Heart left ventricle (tissue), 13 donors: ENCODE measurements at regions not wholly inside any gene's neighbourhood (a gene's known extent, or its start where the extent isn't known, plus 50 kb on each side); places are given as distances from the start of the nearest gene placed in this dataset.

ENCODE experiments used
- POLR2A ChIP-seq, 2 donors: fragments of 450-650 bp; IDR thresholded peaks; one replicate each; pipeline ENCODE4 v1.6.1; 2017; ENCODE audit warnings: antibody characterized with exemption in 2 of 2, mild to moderate bottlenecking in 2 of 2, moderate library complexity in 2 of 2
- TF ChIP-seq, protein P1 (sequence below), 12 donors: fragments of 200-600 bp; sonication (generic) in 4 of 12; IDR thresholded peaks; one replicate each; pipeline versions ENCODE4 v1.5.0 to v1.8.0; 2018 to 2022; ENCODE audit warnings: antibody characterized with exemption in 12 of 12, mild to moderate bottlenecking in 5 of 12
- donor health status: ischemic (EF 13 %, LVEDD 7.1; RV severe dilation, severe dysfunction).
- donor health status: DM: no; HTN: yes; CAD: no.
- donor health status: DM: no; HTN: no; CAD: no.
- donor health status: ischemic (EF 25% LVEDD 6.9; RV normal size, moderate dysfunction).
- donor health status: ischemic (EF 25% LVEDD 5.7; RV mildly dilated, moderate dysfunction).
- donor health status: ischemic (EF 35%, LVEDD 5.7; RV mildly dilated, moderate dysfunction).
- donor health status: nonischemic (EF 11% LVEDD 7.7; RV severe dilation, severe dysfunction).
- donor health status: DM: yes; HTN: yes; CAD: no.
- donor health status: PGD.
- donor health status: ischemic (EF 29% LVEDD 5.4; RV normal size, mild dysfunction).
- donor health status: nonischemic (EF 23%, LVEDD 6.1; RV moderate dilation, normal function).

DNA sequence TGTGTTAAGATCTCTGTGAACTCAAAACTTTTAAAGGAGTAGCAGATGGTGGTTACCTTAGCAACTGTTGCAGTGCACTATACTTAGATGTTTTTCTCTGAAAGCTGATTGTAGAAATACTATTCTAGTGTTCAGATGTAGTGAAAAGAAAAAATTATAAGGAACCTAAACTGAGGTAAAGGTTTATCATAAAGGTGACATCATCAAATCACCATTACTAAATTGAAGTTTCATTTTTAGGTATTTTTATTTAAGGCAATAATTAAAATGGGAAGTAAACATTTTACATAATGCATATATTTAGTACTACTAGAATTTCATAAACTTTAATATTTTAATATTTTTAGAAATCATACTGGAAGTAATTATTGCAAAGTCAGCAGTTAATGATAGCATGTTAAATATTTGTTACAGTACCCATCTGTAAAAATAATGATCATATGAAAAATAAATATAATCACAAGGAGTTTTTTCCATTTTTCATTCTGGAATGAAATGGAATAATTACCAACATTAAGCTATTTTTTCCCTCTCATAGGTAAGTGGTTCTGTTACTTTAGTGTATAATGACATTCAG, 141.1 kb upstream of the NAV3 start:
- TF ChIP-seq, protein P1, sequence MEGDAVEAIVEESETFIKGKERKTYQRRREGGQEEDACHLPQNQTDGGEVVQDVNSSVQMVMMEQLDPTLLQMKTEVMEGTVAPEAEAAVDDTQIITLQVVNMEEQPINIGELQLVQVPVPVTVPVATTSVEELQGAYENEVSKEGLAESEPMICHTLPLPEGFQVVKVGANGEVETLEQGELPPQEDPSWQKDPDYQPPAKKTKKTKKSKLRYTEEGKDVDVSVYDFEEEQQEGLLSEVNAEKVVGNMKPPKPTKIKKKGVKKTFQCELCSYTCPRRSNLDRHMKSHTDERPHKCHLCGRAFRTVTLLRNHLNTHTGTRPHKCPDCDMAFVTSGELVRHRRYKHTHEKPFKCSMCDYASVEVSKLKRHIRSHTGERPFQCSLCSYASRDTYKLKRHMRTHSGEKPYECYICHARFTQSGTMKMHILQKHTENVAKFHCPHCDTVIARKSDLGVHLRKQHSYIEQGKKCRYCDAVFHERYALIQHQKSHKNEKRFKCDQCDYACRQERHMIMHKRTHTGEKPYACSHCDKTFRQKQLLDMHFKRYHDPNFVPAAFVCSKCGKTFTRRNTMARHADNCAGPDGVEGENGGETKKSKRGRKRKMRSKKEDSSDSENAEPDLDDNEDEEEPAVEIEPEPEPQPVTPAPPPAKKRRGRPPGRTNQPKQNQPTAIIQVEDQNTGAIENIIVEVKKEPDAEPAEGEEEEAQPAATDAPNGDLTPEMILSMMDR (IDR thresholded peaks at IDR 0.05) = no peak
- no peak for TF ChIP-seq POLR2A (IDR thresholded peaks at IDR 0.05)
